ENCODE measurements at regions not wholly inside any gene's neighbourhood (a gene's known extent, or its start where the extent isn't known, plus 50 kb on each side); places are given as distances from the start of the nearest gene placed in this dataset.

GRCh38 chr2:2669316-2669715, 338.2 kb upstream of the MYT1L start:
- DNase-seq (ENCODE audit: low read depth), result no peak
- POLR2A ChIA-PET, result no interaction called here
- CTCF ChIA-PET, result no interaction called here

GRCh38 chr2:2668681-2669265, 337.7 kb upstream of the MYT1L start:
- Histone ChIP-seq H3K4me3 (ENCODE audit: low read depth, low read length) (no peak overlapping the region), H3K36me3 (ENCODE audit: control insufficient read depth, insufficient read depth, low read length) (no peaks in the 10 kb centered on the region), H3K27me3 (ENCODE audit: control insufficient read depth, insufficient read depth, low read length) (no peaks in the 10 kb centered on the region)
- no peak for TF ChIP-seq CTCF (IDR thresholded peaks at IDR 0.05; ENCODE audit: insufficient read depth, low read depth, low read length)
- no peak for DNase-seq (ENCODE audit: low read depth)
- ChIA-PET POLR2A (no interaction called here), CTCF (no interaction called here)

More at GRCh38 chr2:2669316-2669715, 338.2 kb upstream of the MYT1L start:
- no peak overlapping the region for H3K4me3 ChIP-seq (ENCODE audit: low read depth, low read length)
- H3K36me3 ChIP-seq (ENCODE audit: control insufficient read depth, insufficient read depth, low read length), result no peaks in the 10 kb centered on the region
- no peak for TF ChIP-seq CTCF (IDR thresholded peaks at IDR 0.05; ENCODE audit: insufficient read depth, low read depth, low read length)
- H3K27me3 ChIP-seq (ENCODE audit: control insufficient read depth, insufficient read depth, low read length), result no peaks in the 10 kb centered on the region

GRCh38 chr2:2667690-2668089, 336.6 kb upstream of the MYT1L start:
- DNase-seq (ENCODE audit: low read depth), result no peak
- Histone ChIP-seq H3K36me3 (ENCODE audit: control insufficient read depth, insufficient read depth, low read length) (no peaks in the 10 kb centered on the region), H3K4me3 (ENCODE audit: low read depth, low read length) (no peak overlapping the region), H3K27me3 (ENCODE audit: control insufficient read depth, insufficient read depth, low read length) (no peaks in the 10 kb centered on the region)
- ChIA-PET POLR2A (no interaction called here), CTCF (no interaction called here)
- no peak for TF ChIP-seq CTCF (IDR thresholded peaks at IDR 0.05; ENCODE audit: insufficient read depth, low read depth, low read length)

GRCh38 chr2:2665834-2666133, 334.7 kb upstream of the MYT1L start:
- Histone ChIP-seq H3K36me3 (ENCODE audit: control insufficient read depth, insufficient read depth, low read length) (no peaks in the 10 kb centered on the region), H3K27me3 (ENCODE audit: control insufficient read depth, insufficient read depth, low read length) (no peaks in the 10 kb centered on the region), H3K4me3 (ENCODE audit: low read depth, low read length) (no peak overlapping the region)
- POLR2A ChIA-PET, result no interaction called here
- DNase-seq (ENCODE audit: low read depth), result no peak
- CTCF ChIA-PET, result no interaction called here
- no peak for TF ChIP-seq CTCF (IDR thresholded peaks at IDR 0.05; ENCODE audit: insufficient read depth, low read depth, low read length)

- Histone ChIP-seq H3K27me3 (ENCODE audit: control insufficient read depth, insufficient read depth, low read length) (no peaks in the 10 kb centered on the region), H3K36me3 (ENCODE audit: control insufficient read depth, insufficient read depth, low read length) (no peaks in the 10 kb centered on the region), H3K4me3 (ENCODE audit: low read depth, low read length) (no peak overlapping the region)
- ChIA-PET POLR2A (no interaction called here), CTCF (no interaction called here)
- TF ChIP-seq CTCF (IDR thresholded peaks at IDR 0.05; ENCODE audit: insufficient read depth, low read depth, low read length), result no peak
- no peak for DNase-seq (ENCODE audit: low read depth)
These were observed 334.1 kb upstream of the MYT1L start for GRCh38 chr2:2664989-2665833.
